CD4-positive, alpha-beta T cell (primary cell): ENCODE measurements at regions not wholly inside any gene's neighbourhood (a gene's known extent, or its start where the extent isn't known, plus 50 kb on each side); places are given as distances from the start of the nearest gene placed in this dataset.

Experiments
- ATAC-seq: fragments of 200-7000 bp; cut with Tn5 transposase; one replicate; pipeline ENCODE4 v1.10.0; 2022; ENCODE audit warnings: mild to moderate bottlenecking; ENCODE audit not compliant: poor library complexity
- CTCF ChIA-PET: fragments of 350-600 bp; sonication (Branson Sonifier 250); formaldehyde crosslinking; loops from one replicate; lab custom pipeline; 2021; ENCODE audit warnings: antibody characterized with exemption, inconsistent platforms; lab: Charles Lee
- POLR2A ChIA-PET: fragments of 350-600 bp; sonication (Branson Sonifier 250); formaldehyde crosslinking; loops from one replicate; lab custom pipeline; 2021; ENCODE audit warnings: antibody characterized with exemption, inconsistent platforms; lab: Charles Lee
- DNase-seq, 14 experiments: peaks; one replicate each; pipeline ENCODE4 v3.0.0-alpha.2; 2013 to 2020; ENCODE audit warnings: mixed read lengths in 2 of 14
- H3K27ac ChIP-seq, 2 donors: one replicate each; pipeline versions ENCODE4 v1.5.1 to v1.7.0; 2013; ENCODE audit warnings: low read length in 2 of 2, low read depth in 1 of 2, mild to moderate bottlenecking in 1 of 2
- H3K27me3 ChIP-seq, 2 experiments: 1 replicate in 1 of 2; 2 replicates in 1 of 2; pipeline versions ENCODE4 v1.6.1 to v1.7.0; 2013; ENCODE audit warnings: low read length in 2 of 2, control low read depth in 1 of 2, mild to moderate bottlenecking in 1 of 2, moderate library complexity in 1 of 2; ENCODE audit not compliant: insufficient read depth in 2 of 2, control insufficient read depth in 1 of 2
- H3K36me3 ChIP-seq: one replicate; pipeline ENCODE4 v1.6.1; 2013; ENCODE audit warnings: low read length, control low read depth; ENCODE audit not compliant: insufficient read depth
- H3K4me1 ChIP-seq: one replicate; pipeline ENCODE4 v1.6.1; 2013; ENCODE audit warnings: low read length, control low read depth; ENCODE audit not compliant: insufficient read depth
- H3K4me3 ChIP-seq: one replicate; pipeline ENCODE4 v1.5.1; 2013; ENCODE audit warnings: mild to moderate bottlenecking, low read length, moderate library complexity
- H3K9me3 ChIP-seq, 2 experiments: 1 replicate in 1 of 2; 2 replicates in 1 of 2; pipeline versions ENCODE4 v1.6.1 to v1.7.0; 2013; ENCODE audit warnings: low read length in 2 of 2, mild to moderate bottlenecking in 2 of 2, control low read depth in 1 of 2, moderate library complexity in 1 of 2; ENCODE audit not compliant: control insufficient read depth in 1 of 2, insufficient read depth in 1 of 2
- H3K27ac Mint-ChIP-seq: one replicate; pipeline ENCODE4 v1.8.0; 2020; ENCODE audit warnings: mixed read lengths
- H3K27me3 Mint-ChIP-seq: one replicate; pipeline ENCODE4 v1.8.0; 2021; ENCODE audit warnings: mixed read lengths
- H3K36me3 Mint-ChIP-seq: one replicate; pipeline ENCODE4 v1.8.0; 2021; ENCODE audit warnings: low read depth, mixed read lengths
- H3K4me1 Mint-ChIP-seq: one replicate; pipeline ENCODE4 v1.8.0; 2021; ENCODE audit warnings: low read depth, mixed read lengths
- H3K4me3 Mint-ChIP-seq: one replicate; pipeline ENCODE4 v1.8.0; 2020; ENCODE audit warnings: mild to moderate bottlenecking, mixed read lengths
- H3K9me3 Mint-ChIP-seq: one replicate; pipeline ENCODE4 v1.8.0; 2020; ENCODE audit warnings: mixed read lengths
- intact Hi-C, 2 experiments: fragments of 100-400 bp; cut with DNase I in 1 of 2; cut with micrococcal nuclease in 1 of 2; formaldehyde crosslinking; loops; one replicate each; pipeline versions ENCODE4 v1.15.1 to v1.9.0; 2023 to 2025; cut with DNase I, micrococcal nuclease
- TF ChIP-seq, protein P1 (sequence below): fragments of 200-600 bp; IDR thresholded peaks from one replicate; pipeline ENCODE4 v1.8.0; 2022; ENCODE audit warnings: antibody characterized with exemption, mild to moderate bottlenecking

DNA sequence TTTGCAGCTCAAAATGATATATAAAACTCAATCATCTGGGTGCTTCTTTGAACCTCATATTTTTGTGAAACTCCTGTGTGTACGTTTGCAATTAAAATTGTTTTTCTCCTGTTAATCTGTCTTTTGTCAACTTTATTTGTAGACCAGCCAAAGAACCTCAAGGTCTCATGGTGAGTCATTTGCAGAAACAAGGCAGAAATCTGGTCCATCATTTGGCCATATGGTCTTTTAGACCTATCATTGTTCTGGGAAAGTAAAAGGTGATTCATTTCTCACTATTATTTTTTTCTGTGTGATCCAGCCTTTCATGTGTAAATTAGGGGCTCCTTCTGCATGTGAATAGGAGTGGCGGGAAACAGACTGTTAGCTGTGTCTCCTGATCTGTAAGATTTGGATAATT, 399.1 kb upstream of the DDI1 start:
- H3K27me3 ChIP-seq = no peaks in the 10 kb centered on the region
- DNase-seq (no peak), ATAC-seq (no peak)
- no peaks in the 10 kb centered on the region for H3K4me1 ChIP-seq
- Mint-ChIP-seq H3K27me3 (no peaks in the 10 kb centered on the region), H3K36me3 (no peaks in the 10 kb centered on the region), H3K27ac (no peak overlapping the region), H3K4me3 (no peak overlapping the region), H3K4me1 (no peaks in the 10 kb centered on the region), H3K9me3 (no peaks in the 10 kb centered on the region)
- POLR2A ChIA-PET = no interaction called here
- H3K4me3 ChIP-seq = no peak overlapping the region
- no peak overlapping the region for H3K27ac ChIP-seq
- no peaks in the 10 kb centered on the region for H3K9me3 ChIP-seq
- CTCF ChIA-PET = no interaction called here
- TF ChIP-seq, protein P1, sequence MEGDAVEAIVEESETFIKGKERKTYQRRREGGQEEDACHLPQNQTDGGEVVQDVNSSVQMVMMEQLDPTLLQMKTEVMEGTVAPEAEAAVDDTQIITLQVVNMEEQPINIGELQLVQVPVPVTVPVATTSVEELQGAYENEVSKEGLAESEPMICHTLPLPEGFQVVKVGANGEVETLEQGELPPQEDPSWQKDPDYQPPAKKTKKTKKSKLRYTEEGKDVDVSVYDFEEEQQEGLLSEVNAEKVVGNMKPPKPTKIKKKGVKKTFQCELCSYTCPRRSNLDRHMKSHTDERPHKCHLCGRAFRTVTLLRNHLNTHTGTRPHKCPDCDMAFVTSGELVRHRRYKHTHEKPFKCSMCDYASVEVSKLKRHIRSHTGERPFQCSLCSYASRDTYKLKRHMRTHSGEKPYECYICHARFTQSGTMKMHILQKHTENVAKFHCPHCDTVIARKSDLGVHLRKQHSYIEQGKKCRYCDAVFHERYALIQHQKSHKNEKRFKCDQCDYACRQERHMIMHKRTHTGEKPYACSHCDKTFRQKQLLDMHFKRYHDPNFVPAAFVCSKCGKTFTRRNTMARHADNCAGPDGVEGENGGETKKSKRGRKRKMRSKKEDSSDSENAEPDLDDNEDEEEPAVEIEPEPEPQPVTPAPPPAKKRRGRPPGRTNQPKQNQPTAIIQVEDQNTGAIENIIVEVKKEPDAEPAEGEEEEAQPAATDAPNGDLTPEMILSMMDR = no peak
- intact Hi-C loops = no loop called here
- H3K36me3 ChIP-seq = no peaks in the 10 kb centered on the region

DNA sequence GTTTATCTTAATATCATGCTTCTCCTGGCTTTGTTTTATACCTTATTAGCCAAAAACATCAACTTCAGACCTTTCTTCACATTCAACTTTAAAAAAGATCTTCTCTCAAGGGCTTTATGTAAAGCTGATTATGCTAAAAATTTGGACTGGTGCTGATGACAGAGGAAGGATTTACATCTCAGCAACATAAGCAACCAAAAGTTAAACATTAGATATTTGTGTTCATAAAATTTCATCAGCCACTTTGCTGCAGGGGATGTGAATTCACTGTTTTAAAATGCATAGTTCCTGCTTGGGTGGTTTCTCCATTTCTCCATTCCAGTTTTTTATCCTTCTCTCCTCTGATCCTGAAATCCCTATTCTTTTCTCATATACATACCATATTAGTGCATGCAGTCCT, 398.6 kb upstream of the DDI1 start:
- H3K36me3 Mint-ChIP-seq = no peaks in the 10 kb centered on the region
- no peak overlapping the region for H3K4me3 Mint-ChIP-seq
- no peak overlapping the region for H3K27ac Mint-ChIP-seq
- Histone ChIP-seq H3K27me3 (no peaks in the 10 kb centered on the region), H3K4me1 (no peaks in the 10 kb centered on the region), H3K4me3 (no peak overlapping the region), H3K36me3 (no peaks in the 10 kb centered on the region), H3K27ac (no peak overlapping the region), H3K9me3 (no peaks in the 10 kb centered on the region)
- no peaks in the 10 kb centered on the region for H3K27me3 Mint-ChIP-seq
- ATAC-seq (no peak), DNase-seq (no peak)
- CTCF ChIA-PET = no interaction called here
- intact Hi-C loops = no loop called here
- no peaks in the 10 kb centered on the region for H3K4me1 Mint-ChIP-seq
- POLR2A ChIA-PET = no interaction called here
- H3K9me3 Mint-ChIP-seq = no peaks in the 10 kb centered on the region
- TF ChIP-seq, protein P1 = no peak

DNA sequence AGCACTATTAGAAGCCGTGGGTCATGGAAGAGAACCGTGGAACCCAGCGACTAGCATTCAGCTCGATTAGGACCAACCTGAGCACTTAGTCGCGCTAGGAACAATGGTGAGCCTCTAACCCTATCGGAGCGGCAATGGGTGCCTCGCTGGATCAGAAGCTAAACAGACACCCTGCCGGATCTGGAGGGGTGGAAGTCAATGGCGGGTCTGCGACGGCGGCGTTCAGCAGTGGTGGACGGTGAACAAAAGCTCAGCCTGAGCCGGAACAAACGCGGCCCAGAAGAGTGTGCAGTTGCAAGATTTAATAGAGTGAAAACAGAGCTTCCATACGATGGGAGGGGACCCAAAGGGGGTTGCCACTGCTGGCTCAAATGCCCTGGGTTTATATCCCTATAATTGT, 391.8 kb upstream of the DDI1 start:
- H3K9me3 ChIP-seq = no peaks in the 10 kb centered on the region
- no peak for DNase-seq
- ChIA-PET CTCF (no interaction called here), POLR2A (no interaction called here)
- H3K36me3 ChIP-seq = no peaks in the 10 kb centered on the region
- H3K27ac ChIP-seq = no peak overlapping the region
- ATAC-seq = no peak
- Mint-ChIP-seq H3K4me3 (no peak overlapping the region), H3K36me3 (no peaks in the 10 kb centered on the region), H3K27me3 (no peaks in the 10 kb centered on the region), H3K9me3 (no peaks in the 10 kb centered on the region), H3K4me1 (no peaks in the 10 kb centered on the region), H3K27ac (no peak overlapping the region)
- H3K27me3 ChIP-seq = no peaks in the 10 kb centered on the region
- no peaks in the 10 kb centered on the region for H3K4me1 ChIP-seq
- H3K4me3 ChIP-seq = no peak overlapping the region
- intact Hi-C loops = no loop called here
- TF ChIP-seq, protein P1 = no peak
